ENCODE measurements at regions not wholly inside any gene's neighbourhood (a gene's known extent, or its start where the extent isn't known, plus 50 kb on each side); places are given as distances from the start of the nearest gene placed in this dataset.

DNA sequence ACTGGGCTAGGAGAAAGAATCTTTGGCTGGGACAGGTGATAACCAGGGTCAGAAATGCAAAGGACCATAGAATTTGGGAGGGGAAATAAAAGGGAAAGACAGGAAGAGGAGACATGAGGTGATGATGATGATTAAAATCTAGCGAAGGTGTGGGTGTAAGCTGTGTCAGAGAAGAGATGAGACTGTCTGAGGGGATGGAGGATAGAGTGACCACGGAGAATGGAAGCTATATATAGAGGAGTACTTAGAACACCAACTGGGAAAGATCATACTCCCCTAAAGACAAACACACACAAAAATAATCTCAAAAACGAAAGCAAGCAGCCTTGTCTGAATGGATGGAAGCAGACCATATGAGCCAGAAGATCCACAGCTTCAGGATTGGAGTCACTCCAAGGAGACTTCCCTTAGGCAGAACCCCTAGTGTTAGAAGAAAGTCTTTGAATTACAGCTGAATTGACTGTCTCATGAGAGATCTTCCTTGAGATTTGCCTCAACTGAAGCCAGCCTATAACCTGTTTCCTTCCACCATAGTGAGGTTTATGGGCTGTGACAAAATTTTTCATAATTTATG lies 115.2 kb upstream of the DAZL start:
- Mint-ChIP-seq H3K4me3 (no peak overlapping the region), H3K9me3 (ENCODE audit: insufficient read depth) (no peaks in the 10 kb centered on the region), H3K27me3 (peaks cover 11% of the 10 kb centered on the region), H3K27ac (no peak overlapping the region), H3K4me1 (no peaks in the 10 kb centered on the region)
- Histone ChIP-seq H3K79me2 (ENCODE audit: control insufficient read depth, insufficient read depth, low read length) (no peaks in the 10 kb centered on the region), H3K9ac (ENCODE audit: low read length) (no peak overlapping the region), H3K4me2 (replicated peaks; ENCODE audit: low read depth, low read length, poor library complexity, severe bottlenecking) (no peak overlapping the region), H4K20me1 (ENCODE audit: control insufficient read depth, insufficient read depth, low read length, poor library complexity, severe bottlenecking) (no peaks in the 10 kb centered on the region), H3K4me1 (ENCODE audit: control insufficient read depth in 2 of 2, insufficient read depth in 2 of 2, low read length in 2 of 2) (no peaks in the 10 kb centered on the region), H3K36me3 (replicated peaks in 1 of 2; ENCODE audit: control extremely low read depth in 1 of 2, control insufficient read depth in 1 of 2, extremely low read depth in 1 of 2, insufficient read depth in 2 of 2, low read length in 1 of 2) (no peaks in the 10 kb centered on the region), H3K4me3 (ENCODE audit: control extremely low read depth in 1 of 5, extremely low read depth in 1 of 5, insufficient read depth in 1 of 5, low read depth in 2 of 5, low read length in 4 of 5) (no peak overlapping the region), H3K27me3 (replicated peaks in 1 of 4; ENCODE audit: control extremely low read depth in 1 of 4, control insufficient read depth in 3 of 4, insufficient read depth in 4 of 4, low read length in 3 of 4) (peaks cover 0 to 6% (median 0%) of the 10 kb centered on the region in 4 experiments), H2AFZ (ENCODE audit: insufficient read depth, low read depth, low read length, poor library complexity, severe bottlenecking) (no peak overlapping the region), H3K27ac (ENCODE audit: low read length in 2 of 2) (no peak overlapping the region), H3K9me3 (ENCODE audit: control extremely low read depth in 1 of 3, control insufficient read depth in 2 of 3, insufficient read depth in 1 of 3, low read length in 2 of 3) (peaks cover 0 to 16% (median 0%) of the 10 kb centered on the region in 3 donors)
- CTCF ChIA-PET: no interaction called here
- ATAC-seq (ENCODE audit: low read depth) (no peak), DNase-seq (no peak)
- POLR2A ChIA-PET: no interaction called here
- intact Hi-C loops (cut with micrococcal nuclease): no loop called here
- TF ChIP-seq, protein P1, sequence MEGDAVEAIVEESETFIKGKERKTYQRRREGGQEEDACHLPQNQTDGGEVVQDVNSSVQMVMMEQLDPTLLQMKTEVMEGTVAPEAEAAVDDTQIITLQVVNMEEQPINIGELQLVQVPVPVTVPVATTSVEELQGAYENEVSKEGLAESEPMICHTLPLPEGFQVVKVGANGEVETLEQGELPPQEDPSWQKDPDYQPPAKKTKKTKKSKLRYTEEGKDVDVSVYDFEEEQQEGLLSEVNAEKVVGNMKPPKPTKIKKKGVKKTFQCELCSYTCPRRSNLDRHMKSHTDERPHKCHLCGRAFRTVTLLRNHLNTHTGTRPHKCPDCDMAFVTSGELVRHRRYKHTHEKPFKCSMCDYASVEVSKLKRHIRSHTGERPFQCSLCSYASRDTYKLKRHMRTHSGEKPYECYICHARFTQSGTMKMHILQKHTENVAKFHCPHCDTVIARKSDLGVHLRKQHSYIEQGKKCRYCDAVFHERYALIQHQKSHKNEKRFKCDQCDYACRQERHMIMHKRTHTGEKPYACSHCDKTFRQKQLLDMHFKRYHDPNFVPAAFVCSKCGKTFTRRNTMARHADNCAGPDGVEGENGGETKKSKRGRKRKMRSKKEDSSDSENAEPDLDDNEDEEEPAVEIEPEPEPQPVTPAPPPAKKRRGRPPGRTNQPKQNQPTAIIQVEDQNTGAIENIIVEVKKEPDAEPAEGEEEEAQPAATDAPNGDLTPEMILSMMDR (IDR thresholded peaks at IDR 0.05): no peak
- no peak for TF ChIP-seq EZH2 (IDR thresholded peaks at IDR 0.05; ENCODE audit: borderline replicate concordance, insufficient read depth, low read depth, low read length, poor library complexity, severe bottlenecking)
- 100% methylated on average over 1 of the region's 3 CpGs for WGBS (ENCODE audit: insufficient coverage)

DNA sequence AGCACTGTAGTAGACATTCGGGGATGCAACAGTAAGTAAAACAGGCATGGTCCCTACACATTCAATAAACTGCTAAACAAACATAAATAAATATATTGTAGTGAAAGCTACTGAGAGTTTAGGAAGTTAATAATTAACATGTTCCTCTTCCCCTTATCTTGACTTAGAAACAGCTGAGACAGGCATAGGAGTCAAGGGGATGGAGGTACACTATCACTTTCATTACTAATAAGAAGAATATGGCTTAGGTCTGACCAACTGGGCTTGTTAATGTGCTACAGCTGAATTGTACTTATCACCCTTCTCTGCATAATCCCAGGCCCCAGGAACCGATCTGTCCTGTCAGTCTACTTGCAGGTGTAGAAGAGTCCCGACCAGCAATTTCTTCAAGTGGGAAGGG lies 116.3 kb upstream of the DAZL start:
- H3K4me1 Mint-ChIP-seq: no peaks in the 10 kb centered on the region
- Histone ChIP-seq H3K79me2 (ENCODE audit: control insufficient read depth, insufficient read depth, low read length) (no peaks in the 10 kb centered on the region), H3K27ac (ENCODE audit: low read length in 2 of 2) (no peak overlapping the region), H3K9ac (ENCODE audit: low read length) (no peak overlapping the region), H4K20me1 (ENCODE audit: control insufficient read depth, insufficient read depth, low read length, poor library complexity, severe bottlenecking) (no peaks in the 10 kb centered on the region), H2AFZ (ENCODE audit: insufficient read depth, low read depth, low read length, poor library complexity, severe bottlenecking) (no peak overlapping the region), H3K4me2 (replicated peaks; ENCODE audit: low read depth, low read length, poor library complexity, severe bottlenecking) (no peak overlapping the region), H3K9me3 (ENCODE audit: control extremely low read depth in 1 of 3, control insufficient read depth in 2 of 3, insufficient read depth in 1 of 3, low read length in 2 of 3) (peaks cover 5 to 7% (median 6%) of the 10 kb centered on the region in 3 donors), H3K4me3 (ENCODE audit: control extremely low read depth in 1 of 5, extremely low read depth in 1 of 5, insufficient read depth in 1 of 5, low read depth in 2 of 5, low read length in 4 of 5) (no peak overlapping the region), H3K4me1 (ENCODE audit: control insufficient read depth in 2 of 2, insufficient read depth in 2 of 2, low read length in 2 of 2) (no peaks in the 10 kb centered on the region), H3K36me3 (replicated peaks in 1 of 2; ENCODE audit: control extremely low read depth in 1 of 2, control insufficient read depth in 1 of 2, extremely low read depth in 1 of 2, insufficient read depth in 2 of 2, low read length in 1 of 2) (no peaks in the 10 kb centered on the region), H3K27me3 (replicated peaks in 1 of 4; ENCODE audit: control extremely low read depth in 1 of 4, control insufficient read depth in 3 of 4, insufficient read depth in 4 of 4, low read length in 3 of 4) (no peaks in the 10 kb centered on the region)
- ATAC-seq (ENCODE audit: low read depth): no peak
- no peak for DNase-seq
- H3K4me3 Mint-ChIP-seq: no peak overlapping the region
- no CpG with 5 or more reads among the region's 3 CpGs for WGBS (ENCODE audit: insufficient coverage)
- no peaks in the 10 kb centered on the region for H3K9me3 Mint-ChIP-seq (ENCODE audit: insufficient read depth)
- POLR2A ChIA-PET: no interaction called here
- TF ChIP-seq EZH2 (IDR thresholded peaks at IDR 0.05; ENCODE audit: borderline replicate concordance, insufficient read depth, low read depth, low read length, poor library complexity, severe bottlenecking): no peak
- TF ChIP-seq, protein P1 (IDR thresholded peaks at IDR 0.05): no peak
- H3K27me3 Mint-ChIP-seq: peaks cover 11% of the 10 kb centered on the region
- H3K27ac Mint-ChIP-seq: no peak overlapping the region
- intact Hi-C loops (cut with micrococcal nuclease): no loop called here
- CTCF ChIA-PET: no interaction called here
